ENCODE measurements at regions not wholly inside any gene's neighbourhood (a gene's known extent, or its start where the extent isn't known, plus 50 kb on each side); places are given as distances from the start of the nearest gene placed in this dataset.

DNA sequence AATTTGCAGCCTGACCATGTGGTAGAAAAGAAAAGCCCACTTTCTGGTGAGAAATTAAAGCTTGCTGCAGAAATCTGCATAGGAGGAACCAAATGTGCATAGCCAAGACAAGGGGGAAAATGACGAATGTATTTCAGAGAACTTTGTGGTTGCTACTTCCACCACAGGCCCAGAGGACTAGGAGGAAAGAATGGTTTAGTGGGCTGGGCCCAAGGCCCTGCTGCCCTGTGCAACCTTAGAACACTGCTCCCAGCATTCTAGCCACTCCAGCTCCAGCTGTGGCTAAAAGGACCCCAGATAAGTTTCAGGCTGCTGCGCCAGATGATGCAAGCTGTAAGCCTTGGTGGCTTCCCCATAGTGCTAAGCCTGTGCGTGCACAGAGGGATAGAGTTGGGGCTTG, 764.3 kb downstream of the SLC6A15 start:
- Histone ChIP-seq H2BK20ac (ENCODE audit: low read depth, low read length) (no peak overlapping the region), H3K14ac (replicated peaks; ENCODE audit: low read depth, low read length) (no peak overlapping the region), H3K4ac (ENCODE audit: low read depth, low read length) (no peak overlapping the region), H3K4me2 (ENCODE audit: low read depth, low read length) (no peak overlapping the region), H2BK5ac (ENCODE audit: low read depth, low read length, poor library complexity, severe bottlenecking) (no peak overlapping the region), H3K9ac (ENCODE audit: low read depth, low read length) (no peak overlapping the region), H2AFZ (replicated peaks; ENCODE audit: low read length, poor library complexity) (no peak overlapping the region), H4K20me1 (ENCODE audit: insufficient read depth, low read length) (no peaks in the 10 kb centered on the region), H4K5ac (ENCODE audit: low read depth, low read length) (no peak overlapping the region), H3K27me3 (ENCODE audit: control insufficient read depth, insufficient read depth, low read length) (no peaks in the 10 kb centered on the region), H3K36me3 (ENCODE audit: control insufficient read depth, insufficient read depth, low read length) (no peaks in the 10 kb centered on the region), H3K79me1 (ENCODE audit: low read depth in 1 of 2, low read length in 2 of 2) (no peaks in the 10 kb centered on the region), H2AK5ac (ENCODE audit: low read depth, low read length) (no peak overlapping the region), H2BK15ac (ENCODE audit: low read depth, low read length) (no peak overlapping the region), H3K4me1 (ENCODE audit: control insufficient read depth, insufficient read depth, low read length) (no peaks in the 10 kb centered on the region), H2AK9ac (replicated peaks; ENCODE audit: low read depth, low read length, poor library complexity) (no peak overlapping the region), H4K8ac (ENCODE audit: low read depth in 2 of 2, low read length in 2 of 2) (no peak overlapping the region), H3K9me3 (ENCODE audit: control insufficient read depth, insufficient read depth, low read length) (peaks cover 6% of the 10 kb centered on the region), H4K91ac (ENCODE audit: insufficient read depth, low read depth, low read length) (no peak overlapping the region), H3K56ac (ENCODE audit: extremely low read depth, insufficient read depth, low read length) (no peak overlapping the region), H3K27ac (ENCODE audit: insufficient read depth, low read length) (no peak overlapping the region), H3K23ac (ENCODE audit: low read depth, low read length) (no peak overlapping the region), H3K4me3 (ENCODE audit: insufficient read depth, low read depth, low read length) (no peak overlapping the region), H3K18ac (ENCODE audit: low read depth, low read length) (no peak overlapping the region), H3K9me1 (ENCODE audit: insufficient read depth, low read length) (no peaks in the 10 kb centered on the region), H2BK120ac (ENCODE audit: low read depth, low read length) (no peak overlapping the region)
- intact Hi-C loops (cut with micrococcal nuclease), result loop anchor here (10.0 kb wide), 1 partner anchor 56 kb away; no protein-coding TSS in a partner anchor
- ChIA-PET CTCF (interaction anchor here (1.0 kb wide), 1 partner anchor 9 kb away, joined by 3 read pairs; no protein-coding TSS in a partner anchor), POLR2A (ENCODE audit: unreplicated experiment) (no interaction called here)
- ATAC-seq (ENCODE audit: low read depth), result no peak
- BruUV-seq (replicated peaks), result no TSS peak
- no peak for DNase-seq
- dilution Hi-C loops (cut with HindIII; ENCODE audit: low sequenced_read_pairs, unreplicated experiment), result no loop called here
- TF ChIP-seq, protein P1, sequence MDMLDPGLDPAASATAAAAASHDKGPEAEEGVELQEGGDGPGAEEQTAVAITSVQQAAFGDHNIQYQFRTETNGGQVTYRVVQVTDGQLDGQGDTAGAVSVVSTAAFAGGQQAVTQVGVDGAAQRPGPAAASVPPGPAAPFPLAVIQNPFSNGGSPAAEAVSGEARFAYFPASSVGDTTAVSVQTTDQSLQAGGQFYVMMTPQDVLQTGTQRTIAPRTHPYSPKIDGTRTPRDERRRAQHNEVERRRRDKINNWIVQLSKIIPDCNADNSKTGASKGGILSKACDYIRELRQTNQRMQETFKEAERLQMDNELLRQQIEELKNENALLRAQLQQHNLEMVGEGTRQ (IDR thresholded peaks at IDR 0.05; ENCODE audit: low read depth, low read length), result no peak
- TF ChIP-seq SMC3 (IDR thresholded peaks at IDR 0.05; ENCODE audit: low read depth, low read length) (no peak), RFX5 (IDR thresholded peaks at IDR 0.05; ENCODE audit: low read depth, low read length) (no peak), BHLHE40 (IDR thresholded peaks at IDR 0.05; ENCODE audit: low read depth, low read length) (no peak), MAFK (IDR thresholded peaks at IDR 0.05; ENCODE audit: low read depth, low read length) (no peak), CHD1 (IDR thresholded peaks at IDR 0.05; ENCODE audit: low read depth, low read length) (no peak), RAD21 (IDR thresholded peaks at IDR 0.05; ENCODE audit: low read length) (no peak), CEBPB (IDR thresholded peaks at IDR 0.05; ENCODE audit: low read depth, low read length) (no peak), MAZ (IDR thresholded peaks at IDR 0.05; ENCODE audit: borderline replicate concordance, low read depth, low read length) (no peak), NFE2L2 (IDR thresholded peaks at IDR 0.05; ENCODE audit: low read depth, low read length) (no peak), MXI1 (IDR thresholded peaks at IDR 0.05; ENCODE audit: borderline replicate concordance, low read depth, low read length) (no peak), FOS (IDR thresholded peaks at IDR 0.05; ENCODE audit: low read depth, low read length) (no peak), RCOR1 (IDR thresholded peaks at IDR 0.05; ENCODE audit: insufficient replicate concordance, low read length) (no peak), POLR2A (IDR thresholded peaks at IDR 0.05; ENCODE audit: low read depth, low read length) (no peak)
- TF ChIP-seq, protein P2, sequence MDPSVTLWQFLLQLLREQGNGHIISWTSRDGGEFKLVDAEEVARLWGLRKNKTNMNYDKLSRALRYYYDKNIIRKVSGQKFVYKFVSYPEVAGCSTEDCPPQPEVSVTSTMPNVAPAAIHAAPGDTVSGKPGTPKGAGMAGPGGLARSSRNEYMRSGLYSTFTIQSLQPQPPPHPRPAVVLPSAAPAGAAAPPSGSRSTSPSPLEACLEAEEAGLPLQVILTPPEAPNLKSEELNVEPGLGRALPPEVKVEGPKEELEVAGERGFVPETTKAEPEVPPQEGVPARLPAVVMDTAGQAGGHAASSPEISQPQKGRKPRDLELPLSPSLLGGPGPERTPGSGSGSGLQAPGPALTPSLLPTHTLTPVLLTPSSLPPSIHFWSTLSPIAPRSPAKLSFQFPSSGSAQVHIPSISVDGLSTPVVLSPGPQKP (IDR thresholded peaks at IDR 0.05; ENCODE audit: borderline replicate concordance, low read depth, low read length), result no peak
- in situ Hi-C loops (cut with MboI; ENCODE audit: low sequenced_read_pairs), result no loop called here
- no CpG with 5 or more reads among the region's 3 CpGs for WGBS, 2 experiments (ENCODE audit: extremely low coverage in 2 of 2, insufficient read length in 1 of 2)

Data from IMR-90 (cell line).